Stimulated activated CD4-positive, alpha-beta T cell treated with anti-CD3 and anti-CD28 coated beads, Interleukin-15, amount 100 ng/mL, for 1 hour (primary cell): ENCODE measurements at regions not wholly inside any gene's neighbourhood (a gene's known extent, or its start where the extent isn't known, plus 50 kb on each side); places are given as distances from the start of the nearest gene placed in this dataset.
"Not testable (repeated sequence)": the region's sequence is repeated elsewhere in the genome, so short reads cannot be mapped to it uniquely, and the experiment has no call there.

Source experiments
- DNase-seq, 2 donors: peaks; one replicate each; pipeline ENCODE4 v3.0.0-alpha.2; 2020; ENCODE audit warnings: low read depth in 1 of 2, low spot score in 1 of 2

DNA sequence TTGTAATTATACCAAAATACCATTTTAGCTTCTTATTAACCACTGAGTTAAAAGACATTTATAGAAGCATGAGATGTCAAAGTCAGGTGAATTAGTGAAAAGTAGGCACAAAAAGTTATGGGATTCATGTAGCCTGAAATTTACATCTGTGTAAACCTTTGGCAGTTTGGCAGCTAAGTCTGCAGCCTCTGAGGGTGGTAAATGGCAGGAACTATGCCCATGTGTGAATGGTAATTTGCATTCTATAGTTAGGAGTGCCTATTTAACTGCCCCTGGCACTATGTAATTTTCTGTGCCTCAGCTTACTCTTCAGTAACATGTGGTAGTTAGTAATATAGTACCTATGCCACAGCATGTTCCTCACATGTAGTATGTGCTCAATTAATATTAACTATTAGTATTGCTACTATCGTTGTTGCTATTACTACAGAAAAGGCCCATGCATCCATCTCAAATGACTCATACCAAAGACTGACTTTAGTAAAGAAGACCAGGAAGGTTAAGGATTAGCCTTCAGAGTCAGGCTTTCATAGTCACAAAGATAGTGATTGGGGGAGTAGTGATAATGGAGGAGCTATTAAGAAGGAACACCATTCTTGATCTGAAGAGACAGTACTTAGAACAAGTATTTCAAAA lies 258.7 kb upstream of the BTG1 start:
- DNase-seq: no peak

DNA sequence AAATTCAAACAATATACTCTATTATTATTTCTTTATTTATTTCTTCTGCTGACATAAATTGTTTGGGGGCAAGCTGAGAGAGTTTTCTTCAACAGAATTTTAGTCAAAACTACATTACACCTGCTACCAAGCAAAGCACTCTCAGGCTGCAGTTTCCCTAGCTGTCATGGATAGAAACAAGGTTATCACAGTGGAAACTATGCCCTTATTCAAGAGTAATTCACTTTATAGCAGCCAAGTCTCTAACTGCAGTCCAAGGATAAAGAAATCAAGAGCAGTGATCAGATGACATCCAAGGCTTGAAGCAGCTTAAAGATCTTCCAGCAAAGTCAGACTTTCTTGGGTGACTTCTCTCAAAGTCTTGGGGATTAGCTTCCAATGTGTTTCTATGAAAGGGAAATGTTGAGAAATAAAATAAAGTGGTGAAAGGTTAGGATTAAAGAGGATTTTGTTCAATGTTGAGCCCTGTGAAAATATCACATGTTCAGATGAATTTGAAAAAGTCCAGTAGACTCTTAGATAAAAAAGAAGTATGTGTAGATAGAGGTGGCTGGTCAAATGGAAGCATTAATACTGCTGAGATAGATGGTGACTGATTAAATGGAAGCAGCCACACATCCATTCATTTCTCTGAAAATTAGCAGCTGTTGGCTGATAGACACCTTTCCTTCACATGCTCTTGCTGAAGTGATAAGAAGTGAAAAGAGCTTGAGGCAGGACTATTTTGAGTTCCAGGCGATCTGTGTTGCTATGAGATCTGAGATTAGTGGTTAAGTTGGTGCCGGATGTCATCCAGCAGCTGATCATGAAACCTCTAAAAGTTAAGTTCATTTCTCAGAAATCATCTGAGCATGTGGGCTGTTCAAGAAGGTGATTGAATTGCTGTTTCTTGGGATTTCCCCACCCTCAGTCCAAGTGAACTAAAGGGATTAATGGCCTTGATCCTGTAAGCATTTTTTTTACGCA lies 257.8 kb upstream of the BTG1 start:
- no peak for DNase-seq

DNA sequence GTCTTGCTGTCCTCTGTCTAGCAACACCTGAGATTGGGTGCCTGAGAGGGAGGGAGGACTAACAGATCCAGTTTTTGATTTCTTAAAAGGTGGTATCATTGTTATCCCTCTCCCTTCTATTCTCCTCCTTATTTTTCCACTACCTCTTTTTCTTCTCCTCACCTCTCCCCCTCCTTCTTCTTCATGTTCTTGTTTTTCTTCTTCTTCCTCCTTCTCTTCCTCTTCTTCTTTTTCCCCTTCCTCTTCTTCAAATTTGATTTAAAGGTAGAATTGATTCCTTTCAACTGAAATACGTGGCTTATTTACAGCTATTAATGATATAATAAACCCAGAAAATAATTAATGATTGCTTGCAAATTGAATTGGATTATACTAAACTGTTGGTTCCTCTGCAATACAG lies 256.8 kb upstream of the BTG1 start:
- DNase-seq: no peak

DNA sequence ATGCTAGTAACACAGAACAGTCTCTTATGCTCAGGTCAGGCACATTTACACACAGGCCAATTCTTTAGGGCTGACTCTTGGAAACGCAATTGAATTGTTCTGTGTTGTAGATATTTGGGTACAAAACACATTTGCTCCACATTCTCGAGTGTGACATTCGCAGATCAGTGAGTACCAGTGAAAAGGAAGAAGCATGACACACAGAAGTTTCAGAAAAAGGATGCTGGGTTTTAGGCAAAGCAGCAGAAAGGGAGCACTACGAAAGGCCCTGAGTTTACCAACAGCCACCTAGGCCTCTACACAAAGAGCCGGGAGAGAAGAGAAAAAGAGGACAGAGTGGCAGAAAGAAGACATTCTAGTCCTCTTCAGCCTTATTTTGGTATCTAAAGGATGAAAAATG lies 254.4 kb upstream of the BTG1 start:
- no peak for DNase-seq

DNA sequence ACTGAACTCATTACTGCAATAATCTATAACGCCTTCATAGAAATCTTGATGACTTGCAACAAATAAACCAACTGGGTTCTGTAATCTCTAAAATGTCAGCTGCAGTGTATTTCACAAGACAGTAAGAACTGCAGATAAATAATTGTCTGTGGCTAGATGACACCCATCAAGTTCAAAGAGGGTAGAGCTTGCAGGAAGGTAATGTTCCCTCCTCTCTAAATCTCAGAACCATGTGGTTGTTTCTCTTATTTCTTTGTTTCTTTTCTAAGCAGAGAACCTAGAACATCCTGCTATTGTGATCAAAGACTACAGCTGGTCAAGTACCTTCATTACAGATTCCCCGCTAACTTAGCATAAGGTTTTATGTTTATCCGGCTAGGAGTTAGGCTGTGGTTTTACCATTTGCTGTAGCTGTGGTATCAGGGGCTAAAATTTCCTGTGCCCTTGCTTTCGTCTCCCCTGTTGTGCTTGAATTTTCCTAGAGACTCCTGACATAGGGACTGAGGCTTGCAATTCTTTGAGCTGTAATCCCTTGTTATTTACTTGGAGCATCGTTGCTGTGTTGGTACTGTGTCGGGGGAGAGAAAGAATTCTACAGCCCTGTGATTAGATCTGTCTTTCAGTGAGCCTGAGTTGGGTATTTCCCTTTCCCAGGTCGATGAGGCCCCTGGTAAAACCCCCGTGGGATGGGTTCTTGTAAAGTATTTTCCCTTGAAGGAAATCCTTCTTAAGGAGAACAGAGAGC lies 253.1 kb upstream of the BTG1 start:
- DNase-seq: no peak

DNA sequence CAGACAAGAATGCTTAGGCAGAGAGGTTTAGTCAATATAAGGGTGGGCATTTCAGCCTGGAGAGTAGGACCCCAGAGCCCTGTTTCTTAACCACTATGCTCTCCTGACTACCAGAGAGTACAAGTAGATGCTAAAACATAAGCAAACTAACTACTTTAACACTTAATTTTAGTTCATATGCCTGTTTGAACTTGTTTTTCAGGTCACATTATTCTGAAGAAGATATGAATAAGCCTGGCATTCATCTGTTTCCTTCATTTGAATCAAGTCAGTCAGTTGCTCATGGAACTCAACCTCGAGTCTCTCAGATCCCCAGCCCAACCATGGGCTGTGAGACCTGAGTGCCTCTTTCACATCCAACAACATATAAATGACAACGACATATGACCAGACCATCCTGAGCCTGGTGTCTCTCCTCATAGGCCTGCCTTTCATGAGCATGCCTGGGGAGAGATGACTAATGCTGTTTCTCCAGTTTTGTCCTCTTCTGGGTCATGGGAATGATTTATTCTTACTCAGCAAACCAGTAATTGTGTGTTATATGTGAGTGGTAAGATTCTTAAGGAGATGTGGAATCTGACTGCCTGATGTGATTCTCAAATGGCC lies 251.1 kb upstream of the BTG1 start:
- DNase-seq: no peak

DNA sequence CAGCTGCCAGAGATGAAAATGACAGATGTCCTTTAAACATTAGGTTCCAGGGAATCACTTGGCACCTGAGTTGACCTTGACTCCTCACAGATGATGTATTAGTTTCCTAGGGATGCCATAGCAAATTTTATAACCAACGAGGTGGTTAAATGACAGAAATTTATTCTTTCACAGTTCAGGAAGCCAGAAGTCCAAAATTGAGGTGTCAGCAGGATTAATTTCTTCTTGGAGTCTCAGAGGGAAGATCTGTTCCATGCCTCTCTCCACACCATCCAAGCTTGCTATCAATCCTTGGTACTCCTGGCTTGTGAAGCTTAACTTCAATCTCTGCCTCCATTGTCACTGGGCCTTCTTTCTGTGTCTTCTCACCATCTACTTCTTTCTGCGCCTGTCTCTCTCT lies 249.7 kb upstream of the BTG1 start:
- DNase-seq: no peak

DNA sequence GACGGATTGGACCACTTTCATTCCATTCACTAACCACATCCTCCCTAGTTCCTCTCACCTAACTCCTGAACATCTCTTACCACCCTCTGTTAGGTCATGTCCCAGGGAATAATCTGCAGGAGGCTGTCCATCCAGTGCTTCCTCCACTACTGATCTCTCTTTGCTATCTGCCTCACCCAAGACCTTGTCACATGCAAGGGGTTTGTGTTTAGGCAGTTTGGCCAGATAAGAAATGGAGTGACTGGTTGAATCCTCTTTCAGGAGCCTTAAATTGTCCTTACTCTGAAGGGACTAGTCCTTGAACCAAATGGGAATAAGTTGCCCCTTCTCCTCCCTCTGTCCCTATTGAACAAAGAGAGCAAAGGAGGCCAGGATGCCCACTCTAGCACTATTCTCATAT lies 249.2 kb upstream of the BTG1 start:
- no peak for DNase-seq

DNA sequence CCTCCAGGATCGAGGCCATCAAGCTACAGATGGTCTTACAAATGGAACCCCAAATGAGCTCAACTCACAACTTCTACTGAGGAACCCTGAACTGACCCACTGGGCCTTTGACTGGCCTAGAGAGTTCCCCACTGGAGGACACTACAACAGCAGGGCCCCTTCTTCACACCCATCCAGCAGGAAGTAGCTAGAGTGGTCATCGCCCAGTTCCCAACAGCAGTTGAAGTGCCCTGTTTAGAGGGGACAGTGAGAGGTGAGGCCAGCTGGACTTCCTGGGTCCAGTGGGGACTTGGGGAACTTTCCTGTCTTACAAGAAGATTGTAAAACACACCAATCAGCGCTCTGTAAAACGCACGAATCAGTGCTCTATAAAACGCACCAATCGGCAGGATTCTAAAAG lies 247.9 kb upstream of the BTG1 start:
- DNase-seq: no peak

DNA sequence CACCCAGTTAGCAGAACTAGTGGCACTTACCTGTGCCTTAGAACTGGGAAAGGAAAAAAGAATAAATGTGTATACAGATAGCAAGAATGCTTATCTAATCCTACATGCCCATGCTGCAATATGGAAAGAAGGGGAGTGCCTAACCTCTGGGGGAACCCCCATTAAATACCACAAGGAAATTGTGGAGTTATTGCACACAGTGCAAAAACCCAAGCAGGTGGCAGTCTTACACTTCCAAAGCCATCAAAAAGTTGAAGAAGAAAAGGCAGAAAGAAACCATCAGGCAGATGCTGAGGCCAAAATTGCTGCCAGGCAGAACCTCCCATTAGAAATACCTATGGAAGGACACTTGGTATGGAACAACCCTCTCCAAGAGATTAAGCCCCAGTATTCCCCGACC lies 246.1 kb upstream of the BTG1 start:
- not testable (repeated sequence) for DNase-seq

DNA sequence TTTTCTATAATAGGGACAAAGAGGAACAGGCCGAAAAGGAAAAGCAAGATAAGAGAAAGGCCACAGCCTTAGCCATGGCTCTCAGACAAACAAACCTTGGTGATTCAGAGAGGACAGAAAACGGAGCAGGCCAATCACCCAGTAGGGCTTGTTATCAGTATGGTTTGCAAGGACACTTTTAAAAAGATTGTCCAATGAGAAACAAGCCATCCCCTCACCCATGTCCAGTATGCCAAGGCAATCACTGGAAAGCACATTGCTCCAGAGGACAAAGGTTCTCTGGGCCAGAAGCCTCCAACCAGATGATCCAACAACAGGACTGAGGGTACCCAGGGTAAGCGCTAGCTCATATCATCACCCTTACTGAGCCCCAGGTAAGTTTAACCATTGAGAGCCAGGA lies 243.8 kb upstream of the BTG1 start:
- no peak for DNase-seq

DNA sequence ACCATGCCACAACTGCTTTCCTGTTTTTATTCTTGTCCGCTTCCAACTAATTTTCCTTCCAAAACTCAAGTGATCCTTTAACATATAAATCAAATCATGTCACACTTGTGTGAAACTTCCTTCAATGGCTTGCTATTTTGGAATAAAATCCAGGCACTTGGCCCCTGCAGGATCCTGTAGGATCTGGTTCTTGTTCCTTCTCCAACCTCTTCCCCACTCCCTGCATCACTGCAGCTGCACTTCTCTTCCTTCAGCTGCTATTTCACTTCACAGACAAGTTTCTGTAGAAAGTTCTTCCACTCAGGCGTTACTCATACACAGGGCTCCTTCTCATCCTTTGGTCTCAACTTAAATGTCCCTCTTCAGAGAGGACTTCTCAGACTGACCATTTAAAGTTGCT lies 239.7 kb upstream of the BTG1 start:
- no peak for DNase-seq

DNA sequence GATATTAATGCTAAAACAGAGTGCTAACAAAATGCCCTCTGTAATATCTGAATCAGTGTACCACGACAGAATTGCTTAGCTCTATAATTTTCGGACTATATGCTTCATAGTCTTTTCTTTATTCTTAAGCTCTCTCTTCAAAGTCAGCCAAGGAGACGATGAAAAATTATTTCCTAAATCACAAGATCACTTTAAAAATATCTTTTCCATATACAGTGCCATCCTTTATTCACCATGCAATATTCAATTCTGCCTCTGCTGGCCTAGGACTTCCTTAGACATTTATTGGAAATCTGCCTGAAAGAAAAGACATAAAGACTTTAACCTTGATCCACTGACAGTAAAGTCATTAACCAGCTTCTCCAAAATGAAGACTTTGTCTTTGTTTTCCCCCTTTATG lies 238.9 kb upstream of the BTG1 start:
- DNase-seq: no peak

DNA sequence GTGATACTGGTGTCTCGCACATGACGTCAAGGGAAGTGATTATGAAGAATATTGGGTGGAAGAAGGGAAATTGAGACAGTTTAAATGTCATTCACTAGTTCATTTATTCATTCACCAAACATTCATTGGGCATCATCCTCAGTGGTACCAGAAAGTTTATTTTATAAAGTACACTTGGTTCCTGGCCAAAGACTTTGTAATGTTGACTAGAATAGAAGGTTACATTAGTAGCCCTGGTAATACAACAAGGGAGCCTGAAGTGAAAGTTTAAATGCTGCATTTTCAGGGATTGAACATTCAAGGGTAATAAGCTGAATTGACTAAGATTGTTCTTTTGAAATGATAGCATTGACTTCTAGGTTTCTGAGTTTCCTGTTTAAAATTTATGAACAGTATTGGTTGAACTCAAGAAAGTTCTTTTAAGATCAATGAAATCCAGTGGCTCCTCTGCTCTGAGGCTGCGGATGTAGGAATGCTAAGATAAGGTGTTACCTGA lies 236.8 kb upstream of the BTG1 start:
- DNase-seq: no peak

DNA sequence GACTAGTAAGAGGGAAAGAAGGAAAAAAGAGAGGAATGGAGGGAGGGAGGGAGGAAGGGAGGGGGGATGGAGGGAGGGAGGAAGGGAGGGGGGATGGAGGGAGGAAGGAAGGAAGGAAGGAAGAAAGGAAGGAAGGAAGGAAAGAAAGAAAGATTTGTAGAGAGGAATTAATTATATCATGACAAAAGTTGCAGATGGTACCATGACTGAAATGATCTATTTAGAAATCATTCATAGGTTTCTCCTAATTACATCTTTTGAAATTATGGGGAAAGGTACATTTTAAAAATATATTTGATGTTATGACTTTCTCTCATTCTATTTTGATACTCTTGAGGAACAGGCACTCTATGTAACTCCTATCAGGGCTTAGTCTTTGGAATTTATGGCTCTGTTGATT lies 236.2 kb upstream of the BTG1 start:
- DNase-seq: no peak

DNA sequence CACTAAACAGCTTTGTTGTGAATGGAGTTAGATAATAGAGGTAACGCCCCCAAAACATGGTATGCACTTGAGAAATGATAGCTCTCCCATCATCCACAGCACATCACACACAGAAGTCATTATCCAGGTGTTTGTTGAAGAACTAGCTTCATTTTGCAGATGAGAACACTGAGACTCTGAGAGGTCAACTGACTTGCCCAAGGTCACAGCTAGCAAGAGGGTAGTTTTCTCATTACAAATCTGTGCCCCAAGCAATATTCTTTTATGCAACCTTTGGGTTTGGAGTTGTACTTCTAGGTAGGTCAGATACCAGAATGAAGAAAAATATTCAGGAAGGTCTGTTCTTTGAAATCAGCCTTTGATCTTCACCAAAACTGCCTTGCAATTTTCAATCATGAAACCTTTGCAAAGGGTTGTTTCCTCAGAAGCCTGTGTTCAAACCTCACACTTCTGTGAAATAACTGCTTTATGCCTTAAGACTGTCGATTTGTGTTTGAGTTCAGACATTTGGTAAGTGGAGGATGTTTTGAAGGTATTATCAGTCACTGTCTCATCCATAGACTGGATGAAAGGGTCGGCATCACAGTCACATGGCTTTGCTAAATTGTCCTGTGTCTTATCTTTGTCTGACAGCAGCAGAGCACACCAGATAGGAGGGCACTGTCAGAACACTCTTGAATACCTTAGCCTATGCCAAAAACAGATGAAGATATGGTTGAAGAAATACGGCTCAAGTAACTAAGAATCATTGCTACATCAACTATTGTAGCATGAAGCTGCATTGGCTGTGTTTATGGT lies 233.2 kb upstream of the BTG1 start:
- no peak for DNase-seq

DNA sequence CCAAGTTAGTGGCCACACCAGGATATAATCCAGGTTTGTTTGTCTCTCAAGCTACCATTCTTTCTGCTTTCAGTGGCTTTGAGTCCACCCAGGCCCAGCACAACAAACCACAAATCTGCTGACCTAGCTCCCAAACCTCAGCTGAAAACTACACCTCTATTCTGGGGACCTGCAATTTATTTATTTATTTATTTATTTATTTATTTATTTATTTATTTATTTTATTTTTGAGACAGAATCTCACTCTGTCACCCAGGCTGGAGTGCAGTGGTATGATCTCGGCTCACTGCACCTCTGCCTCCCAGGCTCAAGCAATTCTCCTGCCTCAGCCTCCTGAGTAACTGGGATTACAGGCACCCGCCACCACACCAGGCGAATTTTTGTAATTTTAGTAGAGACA lies 229.9 kb upstream of the BTG1 start:
- not testable (repeated sequence) for DNase-seq

DNA sequence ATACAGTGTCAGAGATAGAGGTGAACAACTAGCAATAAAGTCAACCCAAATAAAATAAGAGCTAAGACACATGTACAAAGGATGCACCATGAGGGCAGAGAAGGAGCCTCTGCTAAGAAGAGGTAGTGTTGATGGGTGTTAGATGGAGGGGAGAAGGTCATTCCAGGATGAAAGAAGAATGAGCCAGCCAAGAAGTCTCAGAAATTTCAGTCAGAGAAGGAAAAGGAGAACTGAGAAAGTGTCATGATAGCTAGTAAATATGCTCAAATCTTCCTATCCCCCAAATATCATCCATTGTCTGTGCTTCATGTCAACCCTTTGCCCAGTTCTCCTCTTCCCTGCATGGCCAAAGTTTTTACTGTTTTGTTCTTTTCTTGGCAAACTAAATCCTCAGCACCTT lies 225.2 kb upstream of the BTG1 start:
- DNase-seq: no peak

DNA sequence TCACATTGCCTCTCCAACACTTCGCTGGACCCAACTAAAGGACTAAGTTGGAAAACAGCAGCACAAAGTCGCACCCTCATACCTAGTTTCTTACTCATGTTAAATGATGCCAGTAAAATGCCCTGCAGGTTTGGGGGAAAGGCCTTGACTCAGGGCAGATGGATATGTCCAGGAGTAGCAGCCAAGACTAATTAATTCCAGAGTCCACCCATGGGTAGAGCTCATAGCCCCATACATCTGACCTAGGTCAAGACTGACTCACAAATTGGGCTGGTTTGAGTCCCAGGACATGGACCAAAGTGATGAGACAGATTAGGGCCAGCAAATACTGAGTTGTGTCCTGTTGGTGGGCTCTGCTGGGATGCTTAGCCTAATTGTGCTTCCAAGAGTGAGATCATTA lies 224.0 kb upstream of the BTG1 start:
- DNase-seq: no peak

DNA sequence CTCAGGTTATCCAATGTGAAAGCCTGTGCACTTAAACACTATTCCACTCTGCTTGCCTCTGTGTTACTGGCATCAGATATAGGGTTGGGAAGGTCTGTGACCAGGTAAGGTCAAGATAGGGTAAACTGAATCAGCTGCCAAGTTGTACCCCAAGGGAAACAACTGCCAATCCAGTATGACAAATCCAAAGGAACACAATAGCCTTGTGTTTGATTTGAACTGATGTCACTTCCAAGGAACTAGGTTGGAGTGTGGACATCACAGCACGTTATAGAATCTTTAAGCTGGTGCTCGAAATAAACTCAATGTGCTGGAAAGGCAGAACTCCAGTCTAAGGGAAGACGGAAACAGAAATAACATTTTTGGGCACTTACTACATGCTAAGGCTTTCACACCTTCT lies 223.4 kb upstream of the BTG1 start:
- no peak for DNase-seq

DNA sequence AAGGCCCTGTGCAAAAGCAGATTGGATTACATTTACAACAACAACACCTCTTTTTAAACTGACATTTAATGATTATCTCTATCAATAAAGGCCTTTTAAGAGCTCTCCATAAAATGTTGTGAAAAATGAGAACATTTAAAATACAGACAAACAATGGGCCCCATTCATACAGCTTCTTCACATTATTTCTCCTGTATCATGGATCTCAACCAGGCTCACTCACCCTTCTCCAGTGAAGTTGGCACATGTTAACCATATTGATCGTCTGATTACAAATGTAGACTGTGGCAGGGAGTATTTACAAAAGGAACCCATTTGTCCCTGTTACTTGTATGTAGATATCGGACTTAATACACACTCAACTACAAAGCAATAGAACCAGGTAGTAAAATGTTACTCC lies 220.2 kb upstream of the BTG1 start:
- no peak for DNase-seq
